GM23338 (cell line): ENCODE measurements at regions not wholly inside any gene's neighbourhood (a gene's known extent, or its start where the extent isn't known, plus 50 kb on each side); places are given as distances from the start of the nearest gene placed in this dataset.

Experiments used
- ATAC-seq: fragments of 200-7000 bp; cut with Tn5 transposase; 3 replicates; pipeline ENCODE4 v1.9.1; 2020
- DNase-seq: peaks from one replicate; pipeline ENCODE4 v3.0.0-alpha.2; 2015; ENCODE audit warnings: low spot score
- H2AFZ ChIP-seq: fragments of 200-600 bp; sonication (generic); 2 replicates; pipeline ENCODE4 v1.8.0; 2016; ENCODE audit warnings: antibody characterized with exemption, mild to moderate bottlenecking, moderate library complexity
- H3F3A ChIP-seq: fragments of 200-600 bp; sonication (generic); replicated peaks from 2 replicates; pipeline ENCODE4 v1.8.0; 2017; ENCODE audit warnings: antibody characterized with exemption, mixed run types, low read depth
- H3K27ac ChIP-seq: fragments of 200-600 bp; sonication (generic); 2 replicates; pipeline ENCODE4 v1.6.1; 2016; ENCODE audit warnings: low read depth
- H3K27me3 ChIP-seq: fragments of 200-600 bp; sonication (generic); 2 replicates; pipeline ENCODE4 v1.8.0; 2016; ENCODE audit warnings: mild to moderate bottlenecking, mixed run types, moderate library complexity; ENCODE audit not compliant: insufficient read depth
- H3K36me3 ChIP-seq: fragments of 200-600 bp; sonication (generic); 2 replicates; pipeline ENCODE4 v1.8.0; 2016; ENCODE audit warnings: mild to moderate bottlenecking; ENCODE audit not compliant: insufficient read depth
- H3K4me1 ChIP-seq: fragments of 200-600 bp; sonication (generic); 2 replicates; pipeline ENCODE4 v1.8.0; 2016; ENCODE audit warnings: mild to moderate bottlenecking, moderate library complexity; ENCODE audit not compliant: insufficient read depth
- H3K4me2 ChIP-seq: fragments of 200-600 bp; sonication (generic); 2 replicates; pipeline ENCODE4 v1.7.1; 2017; ENCODE audit warnings: mixed run types
- H3K4me3 ChIP-seq: fragments of 200-600 bp; sonication (generic); 2 replicates; pipeline ENCODE4 v1.6.1; 2016; ENCODE audit warnings: mixed run types
- H3K79me2 ChIP-seq: fragments of 200-600 bp; sonication (generic); replicated peaks from 2 replicates; pipeline ENCODE4 v1.8.0; 2017; ENCODE audit warnings: mild to moderate bottlenecking; ENCODE audit not compliant: insufficient read depth
- H3K9me2 ChIP-seq: fragments of 200-600 bp; sonication (generic); 2 replicates; pipeline ENCODE4 v1.8.0; 2017; ENCODE audit not compliant: insufficient read depth
- H4K20me1 ChIP-seq: fragments of 200-600 bp; sonication (generic); replicated peaks from 2 replicates; pipeline ENCODE4 v1.8.0; 2017; ENCODE audit warnings: mild to moderate bottlenecking; ENCODE audit not compliant: insufficient read depth
- H3K27ac Mint-ChIP-seq: 2 replicates; pipeline ENCODE4 v1.8.0; 2020; ENCODE audit warnings: inconsistent platforms, mild to moderate bottlenecking, moderate library complexity, mixed read lengths
- H3K27me3 Mint-ChIP-seq: 3 replicates; pipeline ENCODE4 v1.8.0; 2022; ENCODE audit warnings: low read depth, mild to moderate bottlenecking, moderate library complexity, mixed read lengths, inconsistent platforms; ENCODE audit not compliant: insufficient read depth, poor library complexity
- H3K36me3 Mint-ChIP-seq: 3 replicates; pipeline ENCODE4 v1.8.0; 2021; ENCODE audit warnings: low read depth, mild to moderate bottlenecking, inconsistent platforms, moderate library complexity, mixed read lengths
- H3K4me1 Mint-ChIP-seq: 3 replicates; pipeline ENCODE4 v1.8.0; 2020; ENCODE audit warnings: mild to moderate bottlenecking, inconsistent platforms, mixed read lengths
- H3K4me3 Mint-ChIP-seq: 3 replicates; pipeline ENCODE4 v1.8.0; 2021; ENCODE audit warnings: moderate library complexity, mild to moderate bottlenecking, inconsistent platforms, mixed read lengths
- H3K9me3 Mint-ChIP-seq: 3 replicates; pipeline ENCODE4 v1.8.0; 2020; ENCODE audit warnings: moderate library complexity, mild to moderate bottlenecking, inconsistent platforms, mixed read lengths
- CTCF ChIP-seq, 2 experiments: fragments of 200-600 bp in 1 of 2; sonication (generic) in 1 of 2; conservative IDR thresholded peaks; 2 replicates each; pipeline versions ENCODE4 v1.5.1 to v1.6.1; 2016 to 2017; ENCODE audit warnings: antibody characterized with exemption in 2 of 2, low read depth in 2 of 2, mild to moderate bottlenecking in 2 of 2, moderate library complexity in 1 of 2
- EZH2 ChIP-seq: fragments of 200-600 bp; sonication (generic); IDR thresholded peaks from one replicate; pipeline ENCODE4 v1.8.0; 2017; ENCODE audit warnings: antibody characterized with exemption, mild to moderate bottlenecking, low read depth; ENCODE audit not compliant: unreplicated experiment
- JUNB ChIP-seq: IDR thresholded peaks from one replicate; pipeline ENCODE4 v1.6.1; 2016; ENCODE audit warnings: antibody characterized with exemption; ENCODE audit not compliant: unreplicated experiment
- REST ChIP-seq: IDR thresholded peaks from one replicate; pipeline ENCODE4 v1.6.1; 2018; ENCODE audit warnings: antibody characterized with exemption; ENCODE audit not compliant: unreplicated experiment
- STAT1 ChIP-seq: IDR thresholded peaks from one replicate; pipeline ENCODE4 v1.6.1; 2016; ENCODE audit warnings: antibody characterized with exemption; ENCODE audit not compliant: unreplicated experiment
- ZNF114 ChIP-seq: fragments of 250-450 bp; sonication (Bioruptor Pico); IDR thresholded peaks from 2 replicates; pipeline ENCODE4 v1.5.0; 2020; ENCODE audit warnings: mild to moderate bottlenecking, moderate library complexity
- ZNF331 ChIP-seq: fragments of 250-450 bp; sonication (Bioruptor Pico); IDR thresholded peaks from 2 replicates; pipeline ENCODE4 v1.5.0; 2020; ENCODE audit warnings: low read depth, mild to moderate bottlenecking, moderate library complexity
- TF ChIP-seq, protein P1 (sequence below): fragments of 250-450 bp; sonication (Bioruptor Pico); IDR thresholded peaks from 2 replicates; pipeline ENCODE4 v1.5.0; 2020; ENCODE audit warnings: mild to moderate bottlenecking, moderate library complexity
- TF ChIP-seq, protein P2 (sequence below): IDR thresholded peaks from 2 replicates; pipeline ENCODE4 v1.6.1; 2016; ENCODE audit warnings: antibody characterized with exemption

- peak; percentile 43 to 54 for TF ChIP-seq CTCF (conservative IDR thresholded peaks at IDR 0.05; ENCODE audit: low read depth in 2 of 2)
- TF ChIP-seq STAT1: no peak
- Mint-ChIP-seq H3K9me3 (no peaks in the 10 kb centered on the region), H3K27me3 (peaks cover under 1% of the 10 kb centered on the region), H3K27ac (no peak overlapping the region), H3K4me1 (peaks cover 21% of the 10 kb centered on the region; the same call in 2 of the 3 replicates), H3K36me3 (no peaks in the 10 kb centered on the region), H3K4me3 (no peak overlapping the region)
- Histone ChIP-seq H3F3A (no peaks in the 10 kb centered on the region), H3K9me2 (no peaks in the 10 kb centered on the region), H3K27me3 (no peaks in the 10 kb centered on the region), H3K4me1 (peaks cover 22% of the 10 kb centered on the region), H4K20me1 (no peaks in the 10 kb centered on the region), H3K27ac (no peak overlapping the region), H3K79me2 (no peaks in the 10 kb centered on the region), H2AFZ (peak overlapping the region; percentile 56; the same call in 1 of the 2 replicates), H3K36me3 (no peaks in the 10 kb centered on the region), H3K4me3 (no peak overlapping the region), H3K4me2 (0 out of 2 replicates have a peak overlapping the region, but pooled peaks have one; percentile 31)
- ATAC-seq (no peak; the same call in 1 of the 3 replicates), DNase-seq (peak; percentile 15)
Observed at GRCh38 chrX:33336783-33337182, 125.4 kb upstream of the DMD start.

- Mint-ChIP-seq H3K36me3 (no peaks in the 10 kb centered on the region), H3K9me3 (no peaks in the 10 kb centered on the region), H3K4me3 (no peak overlapping the region), H3K4me1 (peaks cover 9% of the 10 kb centered on the region; the same call in 2 of the 3 replicates), H3K27ac (no peak overlapping the region), H3K27me3 (no peaks in the 10 kb centered on the region)
- Histone ChIP-seq H3K4me2 (no peak overlapping the region), H3K27ac (no peak overlapping the region), H3K27me3 (no peaks in the 10 kb centered on the region), H3K79me2 (no peaks in the 10 kb centered on the region), H4K20me1 (no peaks in the 10 kb centered on the region), H3K9me2 (no peaks in the 10 kb centered on the region), H3K4me1 (peaks cover 8% of the 10 kb centered on the region; the same call in 1 of the 2 replicates), H3F3A (no peaks in the 10 kb centered on the region), H2AFZ (no peak overlapping the region), H3K4me3 (no peak overlapping the region), H3K36me3 (no peaks in the 10 kb centered on the region)
- ATAC-seq (no peak; the same call in 2 of the 3 replicates), DNase-seq (peak; percentile 35)
- TF ChIP-seq REST (no peak), ZNF114 (CRISPR knock-in tag) (no peak), ZNF331 (no peak), EZH2 (no peak), JUNB (no peak)
- TF ChIP-seq, protein P1, sequence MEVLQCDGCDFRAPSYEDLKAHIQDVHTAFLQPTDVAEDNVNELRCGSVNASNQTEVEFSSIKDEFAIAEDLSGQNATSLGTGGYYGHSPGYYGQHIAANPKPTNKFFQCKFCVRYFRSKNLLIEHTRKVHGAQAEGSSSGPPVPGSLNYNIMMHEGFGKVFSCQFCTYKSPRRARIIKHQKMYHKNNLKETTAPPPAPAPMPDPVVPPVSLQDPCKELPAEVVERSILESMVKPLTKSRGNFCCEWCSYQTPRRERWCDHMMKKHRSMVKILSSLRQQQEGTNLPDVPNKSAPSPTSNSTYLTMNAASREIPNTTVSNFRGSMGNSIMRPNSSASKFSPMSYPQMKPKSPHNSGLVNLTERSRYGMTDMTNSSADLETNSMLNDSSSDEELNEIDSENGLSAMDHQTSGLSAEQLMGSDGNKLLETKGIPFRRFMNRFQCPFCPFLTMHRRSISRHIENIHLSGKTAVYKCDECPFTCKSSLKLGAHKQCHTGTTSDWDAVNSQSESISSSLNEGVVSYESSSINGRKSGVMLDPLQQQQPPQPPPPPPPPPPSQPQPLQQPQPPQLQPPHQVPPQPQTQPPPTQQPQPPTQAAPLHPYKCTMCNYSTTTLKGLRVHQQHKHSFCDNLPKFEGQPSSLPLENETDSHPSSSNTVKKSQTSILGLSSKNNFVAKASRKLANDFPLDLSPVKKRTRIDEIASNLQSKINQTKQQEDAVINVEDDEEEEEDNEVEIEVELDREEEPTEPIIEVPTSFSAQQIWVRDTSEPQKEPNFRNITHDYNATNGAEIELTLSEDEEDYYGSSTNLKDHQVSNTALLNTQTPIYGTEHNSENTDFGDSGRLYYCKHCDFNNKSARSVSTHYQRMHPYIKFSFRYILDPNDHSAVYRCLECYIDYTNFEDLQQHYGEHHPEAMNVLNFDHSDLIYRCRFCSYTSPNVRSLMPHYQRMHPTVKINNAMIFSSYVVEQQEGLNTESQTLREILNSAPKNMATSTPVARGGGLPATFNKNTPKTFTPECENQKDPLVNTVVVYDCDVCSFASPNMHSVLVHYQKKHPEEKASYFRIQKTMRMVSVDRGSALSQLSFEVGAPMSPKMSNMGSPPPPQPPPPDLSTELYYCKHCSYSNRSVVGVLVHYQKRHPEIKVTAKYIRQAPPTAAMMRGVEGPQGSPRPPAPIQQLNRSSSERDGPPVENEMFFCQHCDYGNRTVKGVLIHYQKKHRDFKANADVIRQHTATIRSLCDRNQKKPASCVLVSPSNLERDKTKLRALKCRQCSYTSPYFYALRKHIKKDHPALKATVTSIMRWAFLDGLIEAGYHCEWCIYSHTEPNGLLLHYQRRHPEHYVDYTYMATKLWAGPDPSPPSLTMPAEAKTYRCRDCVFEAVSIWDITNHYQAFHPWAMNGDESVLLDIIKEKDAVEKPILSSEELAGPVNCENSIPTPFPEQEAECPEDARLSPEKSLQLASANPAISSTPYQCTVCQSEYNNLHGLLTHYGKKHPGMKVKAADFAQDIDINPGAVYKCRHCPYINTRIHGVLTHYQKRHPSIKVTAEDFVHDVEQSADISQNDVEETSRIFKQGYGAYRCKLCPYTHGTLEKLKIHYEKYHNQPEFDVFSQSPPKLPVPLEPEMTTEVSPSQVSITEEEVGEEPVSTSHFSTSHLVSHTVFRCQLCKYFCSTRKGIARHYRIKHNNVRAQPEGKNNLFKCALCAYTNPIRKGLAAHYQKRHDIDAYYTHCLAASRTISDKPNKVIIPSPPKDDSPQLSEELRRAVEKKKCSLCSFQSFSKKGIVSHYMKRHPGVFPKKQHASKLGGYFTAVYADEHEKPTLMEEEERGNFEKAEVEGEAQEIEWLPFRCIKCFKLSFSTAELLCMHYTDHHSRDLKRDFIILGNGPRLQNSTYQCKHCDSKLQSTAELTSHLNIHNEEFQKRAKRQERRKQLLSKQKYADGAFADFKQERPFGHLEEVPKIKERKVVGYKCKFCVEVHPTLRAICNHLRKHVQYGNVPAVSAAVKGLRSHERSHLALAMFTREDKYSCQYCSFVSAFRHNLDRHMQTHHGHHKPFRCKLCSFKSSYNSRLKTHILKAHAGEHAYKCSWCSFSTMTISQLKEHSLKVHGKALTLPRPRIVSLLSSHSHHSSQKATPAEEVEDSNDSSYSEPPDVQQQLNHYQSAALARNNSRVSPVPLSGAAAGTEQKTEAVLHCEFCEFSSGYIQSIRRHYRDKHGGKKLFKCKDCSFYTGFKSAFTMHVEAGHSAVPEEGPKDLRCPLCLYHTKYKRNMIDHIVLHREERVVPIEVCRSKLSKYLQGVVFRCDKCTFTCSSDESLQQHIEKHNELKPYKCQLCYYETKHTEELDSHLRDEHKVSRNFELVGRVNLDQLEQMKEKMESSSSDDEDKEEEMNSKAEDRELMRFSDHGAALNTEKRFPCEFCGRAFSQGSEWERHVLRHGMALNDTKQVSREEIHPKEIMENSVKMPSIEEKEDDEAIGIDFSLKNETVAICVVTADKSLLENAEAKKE (CRISPR knock-in tag): no peak
- TF ChIP-seq, protein P2, sequence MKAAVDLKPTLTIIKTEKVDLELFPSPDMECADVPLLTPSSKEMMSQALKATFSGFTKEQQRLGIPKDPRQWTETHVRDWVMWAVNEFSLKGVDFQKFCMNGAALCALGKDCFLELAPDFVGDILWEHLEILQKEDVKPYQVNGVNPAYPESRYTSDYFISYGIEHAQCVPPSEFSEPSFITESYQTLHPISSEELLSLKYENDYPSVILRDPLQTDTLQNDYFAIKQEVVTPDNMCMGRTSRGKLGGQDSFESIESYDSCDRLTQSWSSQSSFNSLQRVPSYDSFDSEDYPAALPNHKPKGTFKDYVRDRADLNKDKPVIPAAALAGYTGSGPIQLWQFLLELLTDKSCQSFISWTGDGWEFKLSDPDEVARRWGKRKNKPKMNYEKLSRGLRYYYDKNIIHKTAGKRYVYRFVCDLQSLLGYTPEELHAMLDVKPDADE: no peak
Observed at GRCh38 chrX:33333271-33333670, 121.9 kb upstream of the DMD start.
